ENCODE measurements at regions not wholly inside any gene's neighbourhood (a gene's known extent, or its start where the extent isn't known, plus 50 kb on each side); places are given as distances from the start of the nearest gene placed in this dataset.
A peak's percentile ranks its signal among the peaks of the same experiment; 100 is the strongest.

DNA sequence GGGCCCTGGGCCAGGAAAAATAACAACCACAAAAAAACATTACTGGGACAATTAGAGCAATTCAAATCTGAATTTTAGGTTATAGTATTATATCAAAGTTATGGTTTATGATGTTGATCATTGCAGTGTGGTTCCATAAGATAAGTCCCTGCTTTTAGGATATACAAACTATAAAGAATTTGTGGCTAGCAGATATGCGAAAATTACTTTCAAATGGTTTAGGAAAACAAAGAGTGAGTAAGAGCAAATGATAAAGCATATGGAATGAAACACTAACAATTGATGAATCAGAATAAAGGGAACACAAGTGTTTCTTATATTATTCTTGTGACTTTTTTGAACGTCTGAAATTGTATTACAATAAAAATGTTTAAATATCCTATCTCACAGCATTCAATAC is 64.4 kb upstream of the HECTD2 start:
- H3K4me3 ChIP-seq (ENCODE audit: low read depth, low read length), result no peak overlapping the region
- DNase-seq (ENCODE audit: low read depth), result no peak
- TF ChIP-seq CTCF (conservative IDR thresholded peaks at IDR 0.05; ENCODE audit: low read depth, low read length), result no peak

- TF ChIP-seq CTCF (conservative IDR thresholded peaks at IDR 0.05; ENCODE audit: low read depth, low read length), result no peak
- no peak for DNase-seq (ENCODE audit: low read depth)
- no peak overlapping the region for H3K4me3 ChIP-seq (ENCODE audit: low read depth, low read length)
Measured at GRCh38 chr10:91347529-91347928, 62.6 kb upstream of the HECTD2 start.

DNA sequence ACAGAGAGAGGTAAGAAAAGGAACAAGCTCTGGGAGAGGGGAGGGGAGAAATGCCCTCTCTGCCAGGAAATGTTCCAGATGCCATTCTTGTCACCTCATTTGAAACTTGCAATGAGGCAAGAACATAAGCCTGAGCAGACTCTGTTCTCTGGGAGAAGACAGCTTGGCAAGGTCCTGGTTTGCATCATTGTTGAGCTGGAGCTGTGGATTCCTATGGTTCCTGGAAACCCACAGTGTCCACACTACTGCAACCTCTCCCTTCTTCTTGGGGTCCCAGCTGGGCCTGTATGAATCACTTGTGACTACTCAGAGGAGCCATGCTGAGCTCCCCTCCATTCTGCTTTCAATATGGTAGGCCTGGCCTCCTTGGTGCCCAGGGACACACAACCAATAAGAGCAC is 60.8 kb upstream of the HECTD2 start:
- no peak overlapping the region for H3K4me3 ChIP-seq (ENCODE audit: low read depth, low read length)
- peak; percentile 97 for DNase-seq (ENCODE audit: low read depth)
- TF ChIP-seq CTCF (conservative IDR thresholded peaks at IDR 0.05; ENCODE audit: low read depth, low read length), result no peak

GRCh38 chr10:91350651-91351081 is 59.5 kb upstream of the HECTD2 start:
- no peak for TF ChIP-seq CTCF (conservative IDR thresholded peaks at IDR 0.05; ENCODE audit: low read depth, low read length)
- DNase-seq (ENCODE audit: low read depth), result peak; percentile 31

GRCh38 chr10:91352760-91353159 is 57.4 kb upstream of the HECTD2 start:
- no peak for TF ChIP-seq CTCF (conservative IDR thresholded peaks at IDR 0.05; ENCODE audit: low read depth, low read length)
- no peak overlapping the region for H3K4me3 ChIP-seq (ENCODE audit: low read depth, low read length)
- DNase-seq (ENCODE audit: low read depth), result no peak

More at GRCh38 chr10:91350651-91351081, 59.5 kb upstream of the HECTD2 start:
- H3K4me3 ChIP-seq (ENCODE audit: low read depth, low read length), result no peak overlapping the region

- H3K4me3 ChIP-seq (ENCODE audit: low read depth, low read length), result no peak overlapping the region
- DNase-seq (ENCODE audit: low read depth), result no peak
- no peak for TF ChIP-seq CTCF (conservative IDR thresholded peaks at IDR 0.05; ENCODE audit: low read depth, low read length)
Measured at GRCh38 chr10:91354166-91355075, 55.7 kb upstream of the HECTD2 start.

GRCh38 chr10:91355998-91356397 is 54.1 kb upstream of the HECTD2 start:
- TF ChIP-seq CTCF (conservative IDR thresholded peaks at IDR 0.05; ENCODE audit: low read depth, low read length), result no peak

More at GRCh38 chr10:91355998-91356397, 54.1 kb upstream of the HECTD2 start:
- DNase-seq (ENCODE audit: low read depth), result no peak
- no peak overlapping the region for H3K4me3 ChIP-seq (ENCODE audit: low read depth, low read length)
